ENCODE measurements at regions not wholly inside any gene's neighbourhood (a gene's known extent, or its start where the extent isn't known, plus 50 kb on each side); places are given as distances from the start of the nearest gene placed in this dataset.

DNA sequence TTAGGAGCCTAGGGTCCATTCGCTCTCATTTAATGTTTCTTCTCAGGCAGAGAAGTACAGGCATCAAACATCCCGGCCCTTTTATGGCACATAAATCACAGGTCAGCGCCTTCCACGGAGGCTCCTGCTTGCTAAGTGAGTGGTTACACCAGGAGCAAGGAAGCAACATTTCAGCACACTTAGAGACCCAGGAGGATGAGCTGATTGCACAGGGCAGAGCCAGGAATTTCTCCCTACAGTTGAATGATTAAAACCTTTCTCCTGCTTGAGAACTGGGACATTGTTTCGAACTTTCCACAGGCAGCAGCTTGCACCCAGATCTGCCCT is 233.4 kb downstream of the SPTSSA start:
- Histone ChIP-seq H4K20me1 (ENCODE audit: insufficient read depth) (no peaks in the 10 kb centered on the region), H3K4me1 (ENCODE audit: control insufficient read depth in 1 of 2, insufficient read depth in 2 of 2, low read length in 2 of 2) (peaks cover 0 to 4% of the 10 kb centered on the region in 2 experiments; a peak in 2 of 4 replicates), H3K27me3 (ENCODE audit: insufficient read depth, low read length) (peaks cover 2% of the 10 kb centered on the region; the same call in 1 of the 2 replicates), H2AFZ (ENCODE audit: low read depth, low read length, poor library complexity, severe bottlenecking) (no peak overlapping the region), H3K79me2 (ENCODE audit: insufficient read depth, low read length) (no peaks in the 10 kb centered on the region), H3K4me2 (ENCODE audit: low read length) (no peak overlapping the region), H3K36me3 (ENCODE audit: control insufficient read depth in 1 of 2, insufficient read depth in 2 of 2, low read length in 2 of 2) (no peaks in the 10 kb centered on the region), H3K4me3 (replicated peaks in 1 of 2; ENCODE audit: low read depth in 1 of 2, low read length in 2 of 2) (no peak overlapping the region), H3K9me3 (ENCODE audit: control insufficient read depth in 1 of 2, insufficient read depth in 1 of 2, low read depth in 1 of 2, low read length in 2 of 2) (no peaks in the 10 kb centered on the region), H3K9ac (ENCODE audit: low read length) (no peak overlapping the region), H3K27ac (ENCODE audit: low read depth, low read length) (no peak overlapping the region), H3K9me2 (ENCODE audit: insufficient read depth) (no peaks in the 10 kb centered on the region)
- ATAC-seq, result no peak
- ChIA-PET CTCF (interaction anchor here (0.7 to 1.8 kb wide), 10 partner anchors 10 to 436 kb away, joined by 3 to 13 read pairs (median 4); no protein-coding TSS in a partner anchor), RAD21 (ENCODE audit: low non-redundant PET in 1 of 2, low total read pairs in 2 of 2, uncharacterized antibody in 2 of 2, unreplicated experiment in 2 of 2) (interaction anchor here in 1 of 2 experiments (1.0 kb wide), 1 partner anchor 379 kb away, joined by 5 read pairs; no protein-coding TSS in a partner anchor), POLR2A (no interaction called here)
- TF ChIP-seq SIN3A (IDR thresholded peaks at IDR 0.05; ENCODE audit: low read depth) (no peak), SP1 (IDR thresholded peaks at IDR 0.05; ENCODE audit: low read depth) (no peak), RAD21 (IDR thresholded peaks at IDR 0.05; ENCODE audit: low read depth) (no peak), SRF (IDR thresholded peaks at IDR 0.05; ENCODE audit: low read depth) (no peak), JUND (IDR thresholded peaks at IDR 0.05) (no peak), REST (IDR thresholded peaks at IDR 0.05; ENCODE audit: low read depth) (no peak), ZNF274 (IDR thresholded peaks at IDR 0.05; ENCODE audit: low read depth, low read length) (no peak)
- BruUV-seq (replicated peaks), result no TSS peak
- intact Hi-C loops (cut with micrococcal nuclease), result loop anchor here (1.0 kb wide), 1 partner anchor 389 kb away; no protein-coding TSS in a partner anchor
- no peak for DNase-seq (ENCODE audit: low read depth, low spot score)

Measured in HCT116 (cell line).